Mucosa of stomach (tissue), 1 donor: ENCODE measurements at regions not wholly inside any gene's neighbourhood (a gene's known extent, or its start where the extent isn't known, plus 50 kb on each side); places are given as distances from the start of the nearest gene placed in this dataset.

Experiments
- H3K27me3 ChIP-seq: one replicate; pipeline ENCODE4 v1.7.0; 2013; ENCODE audit warnings: mild to moderate bottlenecking, low read length; ENCODE audit not compliant: control insufficient read depth, insufficient read depth
- H3K36me3 ChIP-seq: one replicate; pipeline ENCODE4 v1.7.0; 2013; ENCODE audit warnings: low read length; ENCODE audit not compliant: control insufficient read depth, insufficient read depth
- H3K4me1 ChIP-seq: one replicate; pipeline ENCODE4 v1.7.0; 2013; ENCODE audit warnings: mild to moderate bottlenecking, low read length; ENCODE audit not compliant: control insufficient read depth, insufficient read depth
- H3K4me3 ChIP-seq: one replicate; pipeline ENCODE4 v1.7.0; 2013; ENCODE audit warnings: low read length
- H3K9ac ChIP-seq: one replicate; pipeline ENCODE4 v1.7.0; 2013; ENCODE audit warnings: mild to moderate bottlenecking, low read length, moderate library complexity
- H3K9me3 ChIP-seq: one replicate; pipeline ENCODE4 v1.7.0; 2013; ENCODE audit warnings: mild to moderate bottlenecking, low read length, moderate library complexity; ENCODE audit not compliant: control insufficient read depth
- donor health status: Pancreatic carcinoma.

DNA sequence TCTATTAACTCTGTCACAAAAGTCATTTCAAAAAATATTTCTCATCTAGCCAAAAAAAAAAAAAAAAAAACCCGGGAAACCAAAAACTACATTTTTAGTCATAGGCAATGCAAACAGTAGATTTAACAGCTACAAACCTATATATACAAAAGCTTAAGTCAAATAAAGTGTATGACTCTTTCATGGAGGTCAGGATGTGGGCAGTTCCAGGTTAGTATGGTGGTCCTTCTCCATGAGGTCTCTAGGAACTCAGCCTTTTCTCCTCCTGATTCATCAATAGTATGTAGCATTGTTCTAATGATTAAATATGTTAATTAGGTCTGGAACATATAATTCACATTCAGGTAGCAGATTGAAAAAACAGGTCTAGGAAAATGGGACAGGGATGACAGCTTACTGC lies 586.5 kb downstream of the SLC16A7 start:
- H3K9ac ChIP-seq, result no peak overlapping the region
- no peak overlapping the region for H3K4me3 ChIP-seq
- no peaks in the 10 kb centered on the region for H3K4me1 ChIP-seq
- no peaks in the 10 kb centered on the region for H3K36me3 ChIP-seq
- no peaks in the 10 kb centered on the region for H3K27me3 ChIP-seq
- H3K9me3 ChIP-seq, result no peaks in the 10 kb centered on the region

- no peak overlapping the region for H3K4me3 ChIP-seq
Measured at GRCh38 chr12:60184096-60184495, 588.3 kb downstream of the SLC16A7 start.

DNA sequence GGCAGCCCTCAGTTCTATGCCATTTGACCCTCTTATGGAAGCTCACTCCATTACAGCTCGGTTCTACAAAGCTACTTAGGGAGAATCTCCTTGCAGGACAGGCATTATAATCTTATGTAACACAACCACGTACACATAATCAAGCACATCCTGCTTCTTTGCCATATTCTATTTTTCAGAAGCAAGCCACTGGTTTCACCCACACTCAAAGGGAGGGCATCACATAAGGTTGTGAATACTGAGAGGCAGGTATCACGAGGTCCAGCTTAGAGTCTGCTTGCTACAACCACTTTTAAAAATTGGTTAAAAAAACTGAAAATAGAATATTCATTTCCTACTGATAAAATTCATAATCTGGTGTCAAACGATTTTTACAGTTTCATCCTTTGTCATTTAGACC lies 589.2 kb downstream of the SLC16A7 start:
- Histone ChIP-seq H3K9me3 (no peaks in the 10 kb centered on the region), H3K4me1 (no peaks in the 10 kb centered on the region), H3K9ac (no peak overlapping the region), H3K27me3 (no peaks in the 10 kb centered on the region), H3K4me3 (no peak overlapping the region), H3K36me3 (no peaks in the 10 kb centered on the region)

More at GRCh38 chr12:60184096-60184495, 588.3 kb downstream of the SLC16A7 start:
- no peaks in the 10 kb centered on the region for H3K4me1 ChIP-seq
- no peaks in the 10 kb centered on the region for H3K36me3 ChIP-seq
- no peaks in the 10 kb centered on the region for H3K9me3 ChIP-seq
- H3K9ac ChIP-seq, result no peak overlapping the region
- no peaks in the 10 kb centered on the region for H3K27me3 ChIP-seq

- Histone ChIP-seq H3K36me3 (no peaks in the 10 kb centered on the region), H3K27me3 (no peaks in the 10 kb centered on the region), H3K4me3 (no peak overlapping the region), H3K9ac (no peak overlapping the region), H3K9me3 (no peaks in the 10 kb centered on the region), H3K4me1 (no peaks in the 10 kb centered on the region)
Measured at GRCh38 chr12:60191271-60191670, 595.4 kb downstream of the SLC16A7 start.

- Histone ChIP-seq H3K36me3 (no peaks in the 10 kb centered on the region), H3K27me3 (no peaks in the 10 kb centered on the region), H3K9me3 (no peaks in the 10 kb centered on the region), H3K4me1 (no peaks in the 10 kb centered on the region), H3K9ac (no peak overlapping the region), H3K4me3 (no peak overlapping the region)
Measured at GRCh38 chr12:60191676-60192359, 596.0 kb downstream of the SLC16A7 start.

- Histone ChIP-seq H3K9ac (no peak overlapping the region), H3K9me3 (no peaks in the 10 kb centered on the region), H3K27me3 (no peaks in the 10 kb centered on the region), H3K4me3 (no peak overlapping the region), H3K4me1 (no peaks in the 10 kb centered on the region), H3K36me3 (no peaks in the 10 kb centered on the region)
Measured at GRCh38 chr12:60194678-60195077, 598.8 kb downstream of the SLC16A7 start.

GRCh38 chr12:60195483-60195882 lies 599.7 kb downstream of the SLC16A7 start:
- no peak overlapping the region for H3K9ac ChIP-seq
- H3K4me3 ChIP-seq, result no peak overlapping the region
- no peaks in the 10 kb centered on the region for H3K36me3 ChIP-seq
- no peaks in the 10 kb centered on the region for H3K9me3 ChIP-seq
- H3K4me1 ChIP-seq, result no peaks in the 10 kb centered on the region
- no peaks in the 10 kb centered on the region for H3K27me3 ChIP-seq

DNA sequence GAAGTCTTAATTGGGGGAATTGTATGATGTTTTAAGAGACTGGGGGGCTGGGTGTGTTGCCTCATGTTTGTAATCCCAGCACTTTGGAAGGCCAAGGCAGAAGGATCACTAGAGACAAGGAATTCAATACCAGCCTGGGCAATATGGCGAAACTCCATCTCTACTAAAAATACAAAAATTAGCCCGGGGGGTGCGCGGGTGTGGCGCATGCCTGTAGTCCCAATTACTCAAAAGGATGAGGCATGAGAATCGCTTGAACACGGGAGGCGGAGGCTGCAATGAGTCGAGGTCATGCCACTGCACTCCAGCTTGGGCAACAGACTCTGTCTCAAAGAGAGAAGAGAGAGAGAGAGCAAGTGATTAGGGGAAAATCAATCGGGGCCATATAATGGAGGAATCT lies 600.5 kb downstream of the SLC16A7 start:
- H3K9ac ChIP-seq, result no peak overlapping the region
- no peaks in the 10 kb centered on the region for H3K36me3 ChIP-seq
- no peaks in the 10 kb centered on the region for H3K9me3 ChIP-seq
- H3K4me1 ChIP-seq, result no peaks in the 10 kb centered on the region
- no peak overlapping the region for H3K4me3 ChIP-seq
- H3K27me3 ChIP-seq, result no peaks in the 10 kb centered on the region

DNA sequence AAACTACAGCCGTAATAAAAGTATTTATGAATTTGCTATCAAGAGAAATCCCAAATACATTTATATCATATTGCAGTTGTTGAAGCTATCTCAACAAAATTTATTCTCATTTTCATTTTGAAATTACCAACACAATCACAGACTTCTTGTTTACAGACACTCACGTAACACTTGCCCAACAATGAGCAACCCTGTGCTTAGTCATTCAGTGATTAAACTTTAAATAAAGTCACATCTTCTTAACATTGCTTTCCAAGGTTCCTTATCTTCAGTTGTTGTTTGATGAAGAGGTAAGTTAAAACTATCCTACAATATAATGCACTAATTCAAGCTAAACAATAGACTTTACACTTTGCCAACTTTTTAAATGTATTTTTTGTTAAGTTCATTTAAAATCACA lies 601.8 kb downstream of the SLC16A7 start:
- no peak overlapping the region for H3K9ac ChIP-seq

DNA sequence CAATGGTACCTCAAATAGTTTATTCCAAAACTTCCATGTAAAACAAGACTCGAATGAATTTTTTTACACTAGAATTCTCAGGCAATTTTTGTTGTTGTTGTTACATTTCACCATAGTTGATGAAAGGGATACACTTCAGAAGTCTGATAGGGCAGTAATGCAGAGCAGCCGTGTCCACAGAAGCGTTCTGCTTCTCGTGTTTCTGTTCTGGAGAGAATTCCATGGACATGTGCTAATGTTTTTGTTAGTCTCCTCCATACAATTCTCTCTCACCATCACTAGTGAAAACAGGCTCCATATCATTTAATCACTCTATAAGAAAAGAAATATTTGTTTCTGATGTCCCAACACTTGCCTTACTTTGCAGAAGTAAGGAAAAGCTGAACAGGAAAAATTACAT lies 606.1 kb downstream of the SLC16A7 start:
- Histone ChIP-seq H3K4me1 (no peaks in the 10 kb centered on the region), H3K4me3 (no peak overlapping the region), H3K9ac (no peak overlapping the region), H3K9me3 (no peaks in the 10 kb centered on the region), H3K36me3 (no peaks in the 10 kb centered on the region), H3K27me3 (no peaks in the 10 kb centered on the region)

More for the DNA sequence above, 601.8 kb downstream of the SLC16A7 start:
- no peak overlapping the region for H3K4me3 ChIP-seq
- H3K27me3 ChIP-seq, result no peaks in the 10 kb centered on the region
- H3K9me3 ChIP-seq, result no peaks in the 10 kb centered on the region
- H3K36me3 ChIP-seq, result no peaks in the 10 kb centered on the region
- H3K4me1 ChIP-seq, result no peaks in the 10 kb centered on the region

- Histone ChIP-seq H3K36me3 (no peaks in the 10 kb centered on the region), H3K9ac (no peak overlapping the region), H3K9me3 (no peaks in the 10 kb centered on the region), H3K27me3 (no peaks in the 10 kb centered on the region), H3K4me1 (no peaks in the 10 kb centered on the region), H3K4me3 (no peak overlapping the region)
Measured at GRCh38 chr12:60205500-60205899, 609.7 kb downstream of the SLC16A7 start.

- Histone ChIP-seq H3K36me3 (no peaks in the 10 kb centered on the region), H3K27me3 (no peaks in the 10 kb centered on the region), H3K4me1 (no peaks in the 10 kb centered on the region), H3K9ac (no peak overlapping the region), H3K9me3 (no peaks in the 10 kb centered on the region), H3K4me3 (no peak overlapping the region)
Measured at GRCh38 chr12:60209521-60209920, 613.7 kb downstream of the SLC16A7 start.

DNA sequence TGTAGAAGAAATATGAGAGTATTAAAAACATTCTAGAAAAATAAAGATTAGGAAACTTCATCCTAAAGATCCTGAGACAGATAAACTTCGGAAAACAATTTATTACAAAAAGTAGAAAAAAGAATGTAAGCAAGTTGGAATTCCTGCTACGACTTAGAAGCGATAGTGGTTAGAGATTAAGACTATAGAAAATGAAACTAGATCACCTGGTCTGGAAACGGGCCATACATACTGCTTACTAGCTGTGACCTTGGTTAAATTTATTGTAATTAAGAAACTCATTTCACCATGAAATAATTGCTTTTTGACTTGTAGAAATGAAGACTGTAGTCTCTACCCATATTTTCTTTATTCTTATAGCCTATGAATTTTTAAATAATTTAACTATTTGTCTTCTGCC lies 614.1 kb downstream of the SLC16A7 start:
- Histone ChIP-seq H3K27me3 (no peaks in the 10 kb centered on the region), H3K9me3 (no peaks in the 10 kb centered on the region), H3K9ac (no peak overlapping the region), H3K4me1 (no peaks in the 10 kb centered on the region), H3K36me3 (no peaks in the 10 kb centered on the region), H3K4me3 (no peak overlapping the region)
